ENCODE measurements at regions not wholly inside any gene's neighbourhood (a gene's known extent, or its start where the extent isn't known, plus 50 kb on each side); places are given as distances from the start of the nearest gene placed in this dataset.

- DNase-seq (ENCODE audit: low read depth, low spot score) = no peak
- no peaks in the 10 kb centered on the region for H3K4me1 ChIP-seq (ENCODE audit: control insufficient read depth, extremely low read depth, insufficient read depth, low read length)
- TF ChIP-seq, protein P1, sequence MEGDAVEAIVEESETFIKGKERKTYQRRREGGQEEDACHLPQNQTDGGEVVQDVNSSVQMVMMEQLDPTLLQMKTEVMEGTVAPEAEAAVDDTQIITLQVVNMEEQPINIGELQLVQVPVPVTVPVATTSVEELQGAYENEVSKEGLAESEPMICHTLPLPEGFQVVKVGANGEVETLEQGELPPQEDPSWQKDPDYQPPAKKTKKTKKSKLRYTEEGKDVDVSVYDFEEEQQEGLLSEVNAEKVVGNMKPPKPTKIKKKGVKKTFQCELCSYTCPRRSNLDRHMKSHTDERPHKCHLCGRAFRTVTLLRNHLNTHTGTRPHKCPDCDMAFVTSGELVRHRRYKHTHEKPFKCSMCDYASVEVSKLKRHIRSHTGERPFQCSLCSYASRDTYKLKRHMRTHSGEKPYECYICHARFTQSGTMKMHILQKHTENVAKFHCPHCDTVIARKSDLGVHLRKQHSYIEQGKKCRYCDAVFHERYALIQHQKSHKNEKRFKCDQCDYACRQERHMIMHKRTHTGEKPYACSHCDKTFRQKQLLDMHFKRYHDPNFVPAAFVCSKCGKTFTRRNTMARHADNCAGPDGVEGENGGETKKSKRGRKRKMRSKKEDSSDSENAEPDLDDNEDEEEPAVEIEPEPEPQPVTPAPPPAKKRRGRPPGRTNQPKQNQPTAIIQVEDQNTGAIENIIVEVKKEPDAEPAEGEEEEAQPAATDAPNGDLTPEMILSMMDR (IDR thresholded peaks at IDR 0.05; ENCODE audit: extremely low read depth in 1 of 2, insufficient read depth in 1 of 2, low read depth in 1 of 2, low read length in 2 of 2) = no peak
- TF ChIP-seq JUN (IDR thresholded peaks at IDR 0.05; ENCODE audit: borderline replicate concordance, insufficient read depth, insufficient read length, low read depth) = no peak
- TF ChIP-seq MYC (IDR thresholded peaks at IDR 0.05; ENCODE audit: low read depth, low read length) = no peak
- TF ChIP-seq GATA2 (IDR thresholded peaks at IDR 0.05; ENCODE audit: insufficient read depth, insufficient read length, low read depth, low read length) = no peak
- no peak for TF ChIP-seq FOS (IDR thresholded peaks at IDR 0.05; ENCODE audit: borderline replicate concordance, insufficient read depth, low read length)
- TF ChIP-seq MAX (IDR thresholded peaks at IDR 0.05; ENCODE audit: insufficient read depth, insufficient read length) = no peak
- no peak for TF ChIP-seq EZH2 (IDR thresholded peaks at IDR 0.05; ENCODE audit: borderline replicate concordance, low read depth, low read length, severe bottlenecking)
- TF ChIP-seq POLR2A (IDR thresholded peaks at IDR 0.05; ENCODE audit: low read depth, low read length) = no peak
- no peak for TF ChIP-seq POLR2AphosphoS5 (IDR thresholded peaks at IDR 0.05; ENCODE audit: insufficient read depth, low read depth, low read length)
- H3K4me2 ChIP-seq (ENCODE audit: insufficient read depth, low read length) = no peak overlapping the region
- dilution Hi-C loops (cut with MboI; ENCODE audit: extremely low pct_ligation_motif_present, low sequenced_read_pairs) (no loop called here), intact Hi-C loops (cut with micrococcal nuclease) (no loop called here)
- no peak overlapping the region for H3K4me3 ChIP-seq (replicated peaks in 1 of 3; ENCODE audit: insufficient read depth in 1 of 3, low read depth in 1 of 3, low read length in 3 of 3)
- H3K9me3 ChIP-seq (replicated peaks; ENCODE audit: control insufficient read depth, insufficient read depth, low read length) = no peaks in the 10 kb centered on the region
- no peaks in the 10 kb centered on the region for H4K20me1 ChIP-seq (replicated peaks; ENCODE audit: control insufficient read depth, extremely low read depth, insufficient read depth, low read length)
- no peaks in the 10 kb centered on the region for H3K36me3 ChIP-seq (ENCODE audit: control insufficient read depth in 2 of 2, extremely low read depth in 1 of 2, insufficient read depth in 2 of 2, low read length in 2 of 2)
- ChIA-PET POLR2A (no interaction called here), CTCF (interaction anchor here (1.4 to 2.1 kb wide), 2 partner anchors 9 to 21 kb away, joined by 5 to 7 read pairs; no protein-coding TSS in a partner anchor)
- FAIRE-seq = no peak
- H3K9me1 ChIP-seq (replicated peaks; ENCODE audit: control insufficient read depth, extremely low read depth, insufficient read depth, low read length) = no peaks in the 10 kb centered on the region
- H3K27me3 ChIP-seq (ENCODE audit: control insufficient read depth in 2 of 2, insufficient read depth in 2 of 2, low read length in 2 of 2) = no peaks in the 10 kb centered on the region
- H2AFZ ChIP-seq (ENCODE audit: low read depth, low read length) = no peak overlapping the region
- no peaks in the 10 kb centered on the region for H3K79me2 ChIP-seq (ENCODE audit: control insufficient read depth, insufficient read depth, low read length)
- BruUV-seq (replicated peaks) = no TSS peak
- no peak overlapping the region for H3K27ac ChIP-seq (ENCODE audit: insufficient read depth, low read depth, low read length)
- H3K9ac ChIP-seq (replicated peaks; ENCODE audit: extremely low read depth, insufficient read depth, low read length) = no peak overlapping the region
Observed at GRCh38 chr7:86950944-86951343, 108.5 kb downstream of the ELAPOR2 start.

Data from endothelial cell of umbilical vein (primary cell).